Mucosa of stomach (tissue), 1 donor: ENCODE measurements at regions not wholly inside any gene's neighbourhood (a gene's known extent, or its start where the extent isn't known, plus 50 kb on each side); places are given as distances from the start of the nearest gene placed in this dataset.

Source experiments
- H3K27me3 ChIP-seq: one replicate; pipeline ENCODE4 v1.7.0; 2013; ENCODE audit warnings: mild to moderate bottlenecking, low read length; ENCODE audit not compliant: control insufficient read depth, insufficient read depth
- H3K36me3 ChIP-seq: one replicate; pipeline ENCODE4 v1.7.0; 2013; ENCODE audit warnings: low read length; ENCODE audit not compliant: control insufficient read depth, insufficient read depth
- H3K4me1 ChIP-seq: one replicate; pipeline ENCODE4 v1.7.0; 2013; ENCODE audit warnings: mild to moderate bottlenecking, low read length; ENCODE audit not compliant: control insufficient read depth, insufficient read depth
- H3K4me3 ChIP-seq: one replicate; pipeline ENCODE4 v1.7.0; 2013; ENCODE audit warnings: low read length
- H3K9ac ChIP-seq: one replicate; pipeline ENCODE4 v1.7.0; 2013; ENCODE audit warnings: mild to moderate bottlenecking, low read length, moderate library complexity
- H3K9me3 ChIP-seq: one replicate; pipeline ENCODE4 v1.7.0; 2013; ENCODE audit warnings: mild to moderate bottlenecking, low read length, moderate library complexity; ENCODE audit not compliant: control insufficient read depth
- donor health status: Pancreatic carcinoma.

DNA sequence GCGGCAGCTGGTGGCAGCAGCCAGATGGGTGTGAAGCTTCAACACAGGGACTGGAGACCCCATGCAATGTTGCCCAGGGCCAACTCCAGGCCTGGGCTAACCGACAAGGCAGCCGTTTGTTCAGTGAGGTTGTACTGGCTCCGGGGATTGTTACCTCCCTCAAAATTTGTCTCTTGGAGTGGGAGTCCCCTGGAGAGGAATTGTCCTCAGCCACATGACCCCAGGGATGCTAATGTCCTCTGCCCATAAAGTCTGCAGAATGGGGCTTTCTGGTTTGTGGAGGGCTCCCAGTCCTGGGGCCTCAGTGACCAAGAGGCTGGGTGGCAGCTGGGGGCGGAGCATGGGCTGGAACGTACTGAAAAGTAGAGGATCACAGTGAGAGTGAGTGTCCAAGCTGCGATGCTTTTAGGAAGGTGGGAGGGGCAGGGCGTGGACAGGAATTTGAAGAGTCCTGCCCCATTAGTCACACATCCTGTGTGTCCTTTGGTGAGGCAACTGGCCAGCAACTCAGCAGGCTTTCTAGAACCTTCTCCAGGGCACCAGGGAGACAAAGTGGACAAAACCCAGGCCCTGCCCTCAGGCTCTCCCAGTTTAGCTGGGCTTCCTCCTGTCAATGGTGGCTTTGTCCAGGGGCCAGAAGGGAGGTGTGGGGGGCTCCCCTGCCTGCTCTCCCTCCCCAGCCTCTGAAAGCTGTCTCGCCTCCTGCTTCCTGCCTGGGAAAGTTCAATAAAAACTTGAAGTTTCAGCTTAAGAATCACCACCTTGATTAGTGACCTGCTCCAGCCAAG lies 114.0 kb downstream of the NSG2 start:
- Histone ChIP-seq H3K4me3 (no peak overlapping the region), H3K9me3 (no peaks in the 10 kb centered on the region), H3K9ac (no peak overlapping the region), H3K4me1 (no peaks in the 10 kb centered on the region), H3K27me3 (no peaks in the 10 kb centered on the region), H3K36me3 (no peaks in the 10 kb centered on the region)

DNA sequence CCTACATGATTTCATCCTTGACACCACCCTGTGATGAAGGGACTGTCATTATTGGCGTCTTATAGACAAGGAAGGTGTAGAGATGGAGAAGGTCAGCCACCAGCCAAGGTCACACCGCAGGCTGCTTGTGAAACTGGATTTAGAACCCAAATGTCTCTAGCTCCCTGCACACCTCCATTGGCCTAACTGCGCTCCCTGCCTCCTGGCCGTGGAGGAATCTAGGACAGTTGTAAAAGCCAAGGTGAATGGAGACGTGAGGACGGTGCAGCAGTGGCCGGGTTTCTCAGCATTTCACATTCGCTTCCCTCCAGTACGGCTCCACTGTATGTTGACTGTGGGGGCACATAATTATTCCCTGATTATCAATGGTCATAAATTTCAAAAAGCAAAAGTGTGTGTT lies 119.9 kb downstream of the NSG2 start:
- Histone ChIP-seq H3K4me3 (no peak overlapping the region), H3K36me3 (no peaks in the 10 kb centered on the region), H3K9me3 (no peaks in the 10 kb centered on the region), H3K9ac (no peak overlapping the region), H3K4me1 (no peaks in the 10 kb centered on the region), H3K27me3 (no peaks in the 10 kb centered on the region)

DNA sequence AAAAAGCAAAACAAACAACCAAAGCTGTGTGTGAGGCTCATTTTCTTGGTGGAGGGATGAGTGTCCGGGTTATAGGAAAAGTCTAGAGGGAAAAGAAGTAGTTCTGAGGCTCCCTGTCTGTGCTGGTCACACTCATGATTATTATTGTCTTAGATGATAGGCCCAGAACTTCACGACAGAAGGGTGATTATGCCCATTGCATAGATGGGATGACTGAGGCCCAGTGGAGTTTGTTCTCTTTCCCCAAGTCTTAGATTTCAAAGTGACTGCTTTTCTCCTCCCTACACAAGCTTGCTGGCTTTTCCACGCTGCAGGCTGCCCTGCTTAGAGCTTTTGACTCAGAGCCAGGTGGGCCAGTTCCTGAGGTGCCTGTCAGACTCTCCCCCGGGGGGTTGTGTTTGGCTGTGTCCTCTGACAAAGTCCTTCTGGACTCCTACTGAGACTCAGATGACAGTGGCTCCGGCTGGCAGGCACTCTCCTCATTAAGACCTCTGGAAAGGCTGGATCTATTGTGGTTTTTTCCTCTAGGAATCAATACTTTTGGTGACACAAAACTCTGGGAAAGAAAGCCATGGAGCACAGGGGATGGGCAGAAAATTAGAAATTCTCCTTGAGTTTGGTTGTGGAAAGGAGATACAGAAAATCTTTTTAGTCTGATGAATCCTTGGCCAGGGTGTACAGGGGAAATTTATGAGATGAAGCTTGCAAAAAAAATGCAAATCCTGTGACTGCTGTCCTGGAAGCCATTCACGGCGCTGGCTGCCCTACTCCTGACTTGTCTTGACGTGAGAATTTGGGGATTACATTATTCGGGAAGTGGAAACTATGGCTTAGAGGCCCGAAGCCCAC lies 120.9 kb downstream of the NSG2 start:
- no peaks in the 10 kb centered on the region for H3K36me3 ChIP-seq
- H3K27me3 ChIP-seq: no peaks in the 10 kb centered on the region
- no peaks in the 10 kb centered on the region for H3K9me3 ChIP-seq
- H3K4me1 ChIP-seq: no peaks in the 10 kb centered on the region
- H3K4me3 ChIP-seq: no peak overlapping the region
- no peak overlapping the region for H3K9ac ChIP-seq

DNA sequence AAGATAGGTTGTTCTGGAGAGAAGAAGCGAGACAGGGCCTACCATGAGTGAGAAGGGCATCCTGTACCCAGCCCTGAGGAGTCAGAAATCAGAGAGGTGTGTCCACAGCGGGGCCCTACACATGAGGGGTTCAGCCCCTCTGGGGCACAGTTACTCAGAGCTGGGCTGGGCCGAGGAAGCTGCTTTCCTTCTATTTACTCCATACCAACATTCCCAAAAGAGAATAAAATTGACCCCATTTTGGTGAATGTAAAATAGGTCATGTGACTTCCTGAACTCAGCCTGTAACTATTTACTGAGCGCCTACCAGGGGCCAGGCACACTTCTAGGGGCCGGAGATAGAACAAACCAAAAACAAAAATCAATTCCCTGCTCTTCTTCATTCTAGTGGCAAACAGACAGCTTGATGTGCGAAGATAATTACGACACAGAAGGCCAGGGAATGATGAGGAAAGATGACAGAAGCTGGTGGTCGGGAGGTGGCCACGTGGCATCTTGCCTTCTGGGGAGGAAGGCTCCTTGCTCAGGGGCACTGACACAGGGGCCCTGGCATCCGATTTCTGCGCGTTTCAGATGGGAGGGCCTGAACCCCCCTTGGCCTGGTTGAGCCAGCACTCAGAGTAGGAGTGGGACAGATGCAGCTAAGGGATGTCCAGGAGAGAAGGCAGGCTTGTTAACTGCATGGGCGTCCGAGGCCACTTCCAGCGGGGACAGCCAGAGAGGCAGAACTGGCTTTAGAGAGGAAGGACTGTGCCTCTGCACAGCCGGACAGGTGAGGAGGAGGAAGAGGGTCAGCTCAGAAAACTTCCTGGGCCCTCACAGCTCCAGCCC lies 121.8 kb downstream of the NSG2 start:
- H3K4me1 ChIP-seq: no peaks in the 10 kb centered on the region
- H3K9ac ChIP-seq: no peak overlapping the region
- no peaks in the 10 kb centered on the region for H3K27me3 ChIP-seq
- H3K9me3 ChIP-seq: no peaks in the 10 kb centered on the region
- H3K36me3 ChIP-seq: no peaks in the 10 kb centered on the region
- no peak overlapping the region for H3K4me3 ChIP-seq

DNA sequence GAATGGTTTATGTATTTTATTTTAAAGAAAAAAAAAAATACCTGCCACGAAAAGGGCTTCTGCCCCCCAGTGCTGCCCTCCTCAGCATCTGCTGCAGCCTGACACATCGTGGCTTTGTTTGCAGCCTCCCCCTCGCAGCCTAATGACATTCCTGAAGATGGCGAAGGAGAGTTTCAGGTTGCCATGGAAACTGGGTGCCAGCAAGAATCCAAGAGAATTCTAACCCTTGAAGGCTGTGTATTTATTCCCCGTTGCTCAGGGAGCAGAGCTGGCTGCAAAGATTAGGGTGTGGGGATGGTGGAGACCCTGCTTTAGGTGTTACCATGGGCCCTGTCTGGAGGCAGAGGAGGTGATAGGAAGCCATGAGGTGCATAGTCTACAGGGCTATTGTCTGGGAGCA lies 126.6 kb downstream of the NSG2 start:
- Histone ChIP-seq H3K9ac (no peak overlapping the region), H3K36me3 (no peaks in the 10 kb centered on the region), H3K9me3 (no peaks in the 10 kb centered on the region), H3K4me1 (no peaks in the 10 kb centered on the region), H3K4me3 (no peak overlapping the region), H3K27me3 (no peaks in the 10 kb centered on the region)

DNA sequence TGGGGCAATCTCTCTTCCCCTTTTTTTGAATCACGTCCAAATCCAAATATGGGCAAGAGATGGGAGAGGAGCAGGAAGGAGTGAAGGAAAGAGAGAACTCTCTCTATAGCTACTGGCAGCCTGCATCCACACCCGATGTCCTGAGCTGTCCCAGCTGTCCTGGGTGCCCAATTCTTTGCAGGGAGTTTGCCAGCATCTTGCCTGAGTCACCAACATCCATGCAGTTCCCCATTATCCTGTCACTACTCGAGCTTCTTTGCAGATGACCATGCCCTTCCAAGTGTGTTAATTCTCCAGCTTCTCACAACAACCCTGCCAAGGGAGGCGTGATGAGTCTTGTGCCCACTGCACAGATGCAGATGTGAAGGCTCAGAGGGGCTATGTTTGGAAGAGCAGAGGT lies 127.1 kb downstream of the NSG2 start:
- Histone ChIP-seq H3K4me1 (no peaks in the 10 kb centered on the region), H3K9ac (no peak overlapping the region), H3K4me3 (no peak overlapping the region), H3K9me3 (no peaks in the 10 kb centered on the region), H3K27me3 (no peaks in the 10 kb centered on the region), H3K36me3 (no peaks in the 10 kb centered on the region)

DNA sequence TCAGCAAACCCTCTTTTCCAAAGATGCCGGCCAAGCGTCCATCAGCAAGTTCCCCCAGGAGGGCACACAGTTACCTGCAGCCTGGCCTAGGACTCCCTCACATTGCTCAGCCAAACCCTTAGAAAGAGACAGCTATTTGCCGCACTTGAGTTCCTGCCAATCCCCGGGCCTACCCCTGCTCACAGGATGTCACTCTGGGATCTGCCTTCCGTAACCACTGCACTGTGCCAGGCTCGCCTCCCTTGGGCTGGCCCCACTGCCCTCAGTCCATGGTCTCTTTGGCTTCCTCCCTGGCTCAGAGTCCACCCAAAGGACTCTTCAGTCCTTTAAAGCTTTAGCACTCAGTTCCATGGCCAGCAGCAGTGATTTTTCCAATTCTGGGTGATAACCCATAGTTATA lies 128.3 kb downstream of the NSG2 start:
- no peaks in the 10 kb centered on the region for H3K4me1 ChIP-seq
- no peak overlapping the region for H3K4me3 ChIP-seq
- H3K27me3 ChIP-seq: no peaks in the 10 kb centered on the region

DNA sequence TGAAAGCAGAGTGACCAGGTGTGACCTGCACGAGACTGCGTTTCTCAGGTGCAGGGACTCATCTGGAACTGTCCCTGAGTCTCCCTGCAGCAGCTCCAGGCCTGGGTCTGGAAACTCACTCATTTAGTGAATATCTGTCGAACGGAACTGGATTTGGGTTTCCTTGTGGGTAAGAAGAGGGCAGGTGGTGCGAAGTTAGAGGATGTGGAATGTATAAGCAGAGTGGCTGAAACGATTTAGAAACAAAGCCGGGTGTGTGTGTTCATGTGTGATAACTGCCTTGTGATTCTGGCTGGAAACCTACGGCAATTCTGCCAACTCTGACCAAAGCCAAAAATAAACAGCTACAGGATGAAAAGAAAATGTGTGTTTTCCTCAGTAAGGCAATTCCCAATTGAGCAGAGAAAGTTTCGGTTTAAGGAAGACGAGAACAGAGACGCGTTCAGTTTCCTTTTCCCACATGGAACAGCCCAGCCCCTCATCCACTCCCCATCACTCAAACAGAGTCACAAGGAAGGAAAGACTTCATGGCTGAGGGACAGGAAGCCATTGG lies 130.3 kb downstream of the NSG2 start:
- H3K4me3 ChIP-seq: no peak overlapping the region
- H3K4me1 ChIP-seq: no peaks in the 10 kb centered on the region

More for the DNA sequence above, 128.3 kb downstream of the NSG2 start:
- no peaks in the 10 kb centered on the region for H3K9me3 ChIP-seq
- H3K9ac ChIP-seq: no peak overlapping the region
- no peaks in the 10 kb centered on the region for H3K36me3 ChIP-seq

DNA sequence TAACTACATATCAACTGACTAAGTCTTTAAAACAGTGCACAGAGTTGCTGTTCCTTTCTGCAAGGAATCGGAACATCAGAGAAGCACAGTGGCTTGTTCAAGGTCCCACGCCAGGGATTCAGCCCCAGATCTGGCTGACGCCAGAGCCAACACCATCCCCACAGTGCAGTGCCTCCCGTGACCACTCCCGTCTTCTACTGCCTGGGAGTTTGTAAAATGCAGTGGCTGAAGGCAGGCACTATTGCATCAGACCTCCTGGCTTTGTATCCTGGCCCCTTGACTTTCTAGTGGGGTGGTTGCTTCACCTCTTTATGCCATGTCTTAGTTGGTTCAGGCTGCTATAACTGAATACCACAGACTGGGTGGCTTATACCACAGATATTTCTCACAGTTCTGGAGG lies 131.0 kb downstream of the NSG2 start:
- Histone ChIP-seq H3K27me3 (no peaks in the 10 kb centered on the region), H3K4me3 (no peak overlapping the region), H3K9ac (no peak overlapping the region)

More for the DNA sequence above, 130.3 kb downstream of the NSG2 start:
- no peak overlapping the region for H3K9ac ChIP-seq
- H3K9me3 ChIP-seq: no peaks in the 10 kb centered on the region
- H3K36me3 ChIP-seq: no peaks in the 10 kb centered on the region
- H3K27me3 ChIP-seq: no peaks in the 10 kb centered on the region

DNA sequence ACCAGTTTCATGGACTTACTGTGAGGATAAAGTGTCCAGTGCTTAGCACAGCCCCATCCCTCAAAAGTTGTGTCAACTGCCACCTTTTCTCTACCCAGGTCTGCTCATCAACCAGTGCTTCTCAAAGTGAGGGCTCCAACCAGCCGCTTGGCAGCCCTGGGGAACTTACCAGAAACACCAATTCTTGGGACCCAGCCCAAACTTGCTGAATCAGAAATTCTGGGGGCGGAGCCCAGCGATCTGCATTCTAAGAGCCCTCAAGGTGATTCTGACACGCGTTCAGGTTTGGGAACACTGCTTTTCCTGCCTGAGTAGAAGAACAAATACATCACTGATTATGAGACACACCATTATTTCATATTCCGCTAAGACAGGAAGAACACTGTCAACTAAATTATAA lies 132.0 kb downstream of the NSG2 start:
- Histone ChIP-seq H3K27me3 (no peaks in the 10 kb centered on the region), H3K4me3 (no peak overlapping the region), H3K36me3 (no peaks in the 10 kb centered on the region), H3K9ac (no peak overlapping the region), H3K9me3 (no peaks in the 10 kb centered on the region), H3K4me1 (no peaks in the 10 kb centered on the region)

More for the DNA sequence above, 131.0 kb downstream of the NSG2 start:
- Histone ChIP-seq H3K9me3 (no peaks in the 10 kb centered on the region), H3K4me1 (no peaks in the 10 kb centered on the region), H3K36me3 (no peaks in the 10 kb centered on the region)

DNA sequence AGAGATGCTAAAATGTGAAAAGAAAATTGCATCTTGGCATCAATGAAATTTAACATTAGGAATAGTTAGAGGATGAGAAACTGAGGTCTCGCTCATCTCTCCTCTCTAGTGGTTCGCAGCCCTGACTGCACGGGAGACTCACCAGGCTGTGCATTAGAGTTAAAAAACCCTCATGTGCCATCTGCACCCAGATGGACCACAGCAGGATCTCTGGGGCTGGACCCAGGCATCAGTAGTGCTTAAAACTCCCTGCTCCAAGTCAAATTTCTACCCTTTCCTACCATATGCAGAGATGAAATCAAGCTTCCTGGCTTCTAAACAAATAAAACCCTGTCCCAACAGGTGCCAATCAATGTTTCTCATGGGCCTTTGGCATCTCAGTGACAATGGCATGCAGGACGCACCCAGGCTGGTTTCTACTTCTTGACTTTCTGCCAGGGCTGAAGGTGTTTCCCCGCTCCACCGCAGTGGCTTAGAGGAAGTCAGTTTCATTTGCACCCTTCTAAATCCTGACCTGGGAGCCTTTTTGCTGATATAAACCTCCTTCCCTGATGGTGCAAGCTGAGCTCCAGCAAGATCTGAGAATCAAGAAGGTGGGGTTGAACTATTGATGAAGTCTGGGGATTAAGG lies 132.6 kb downstream of the NSG2 start:
- no peaks in the 10 kb centered on the region for H3K36me3 ChIP-seq
- H3K9ac ChIP-seq: no peak overlapping the region
- no peaks in the 10 kb centered on the region for H3K27me3 ChIP-seq
- H3K9me3 ChIP-seq: no peaks in the 10 kb centered on the region
- H3K4me1 ChIP-seq: no peaks in the 10 kb centered on the region
- no peak overlapping the region for H3K4me3 ChIP-seq
